WTC11 (cell line): ENCODE measurements at regions not wholly inside any gene's neighbourhood (a gene's known extent, or its start where the extent isn't known, plus 50 kb on each side); places are given as distances from the start of the nearest gene placed in this dataset.

ENCODE experiments used
- ATAC-seq: fragments of 200-7000 bp; cut with Tn5 transposase; 2 replicates; pipeline ENCODE4 v1.10.0; 2021; ENCODE audit warnings: mild to moderate bottlenecking, moderate library complexity
- CTCF ChIA-PET: fragments of 300-600 bp; sonication (Branson Sonifier 250); formaldehyde crosslinking; loops from one replicate; lab custom pipeline; 2021; ENCODE audit warnings: antibody characterized with exemption; lab: Charles Lee
- POLR2A ChIA-PET: fragments of 350-600 bp; sonication (Branson Sonifier 250); formaldehyde crosslinking; loops from one replicate; lab custom pipeline; 2021; ENCODE audit warnings: antibody characterized with exemption; lab: Charles Lee
- DNase-seq: peaks from one replicate; pipeline ENCODE4 v3.0.0; 2021; ENCODE audit warnings: low spot score
- H3K27ac Mint-ChIP-seq: 2 replicates; pipeline ENCODE4 v1.8.0; 2021; ENCODE audit warnings: mixed read lengths
- H3K27me3 Mint-ChIP-seq: 2 replicates; pipeline ENCODE4 v1.8.0; 2021; ENCODE audit warnings: low read depth, mild to moderate bottlenecking, moderate library complexity, mixed read lengths
- H3K36me3 Mint-ChIP-seq: 2 replicates; pipeline ENCODE4 v1.8.0; 2021; ENCODE audit warnings: mixed read lengths
- H3K4me1 Mint-ChIP-seq: 2 replicates; pipeline ENCODE4 v1.8.0; 2022; ENCODE audit warnings: mixed read lengths
- H3K4me3 Mint-ChIP-seq: 2 replicates; pipeline ENCODE4 v1.8.0; 2021; ENCODE audit warnings: mild to moderate bottlenecking, moderate library complexity, mixed read lengths
- H3K9me3 Mint-ChIP-seq: 2 replicates; pipeline ENCODE4 v1.8.0; 2021; ENCODE audit warnings: mixed read lengths
- AR ChIP-seq: fragments of 250-450 bp; sonication (Bioruptor Pico); IDR thresholded peaks from 2 replicates; pipeline ENCODE4 v1.9.0; 2021; ENCODE audit warnings: mild to moderate bottlenecking
- E2F5 ChIP-seq: sonication (generic); formaldehyde crosslinking; IDR thresholded peaks from 2 replicates; pipeline ENCODE4 v1.8.1; 2022; ENCODE audit warnings: mild to moderate bottlenecking, moderate library complexity, missing genetic modification reagents
- EMX1 ChIP-seq: fragments of 250-450 bp; sonication (Bioruptor Pico); IDR thresholded peaks from 2 replicates; pipeline ENCODE4 v1.8.0; 2021; ENCODE audit warnings: mild to moderate bottlenecking
- FOXP4 ChIP-seq: sonication (generic); formaldehyde crosslinking; IDR thresholded peaks from 2 replicates; pipeline ENCODE4 v1.8.0; 2022; ENCODE audit warnings: mild to moderate bottlenecking, missing genetic modification reagents
- GRHL2 ChIP-seq: fragments of 250-450 bp; sonication (Bioruptor Pico); IDR thresholded peaks from 2 replicates; pipeline ENCODE4 v1.8.0; 2022; ENCODE audit warnings: mild to moderate bottlenecking, moderate library complexity; ENCODE audit not compliant: insufficient replicate concordance, severe bottlenecking
- GTF2I ChIP-seq: fragments of 250-450 bp; sonication (Bioruptor Pico); conservative IDR thresholded peaks from 2 replicates; pipeline ENCODE4 v1.4.0; 2021; ENCODE audit warnings: mild to moderate bottlenecking
- JAZF1 ChIP-seq: fragments of 250-450 bp; sonication (Bioruptor Pico); IDR thresholded peaks from 2 replicates; pipeline ENCODE4 v1.9.0; 2021; ENCODE audit warnings: moderate library complexity, mild to moderate bottlenecking, inconsistent platforms
- NFATC4 ChIP-seq: fragments of 250-450 bp; sonication (Bioruptor Pico); IDR thresholded peaks from 2 replicates; pipeline ENCODE4 v1.9.0; 2021; ENCODE audit warnings: mild to moderate bottlenecking
- PRDM15 ChIP-seq: sonication (generic); formaldehyde crosslinking; IDR thresholded peaks from 2 replicates; pipeline ENCODE4 v1.8.0; 2022; ENCODE audit warnings: missing genetic modification reagents
- SMAD3 ChIP-seq: sonication (generic); formaldehyde crosslinking; IDR thresholded peaks from 2 replicates; pipeline ENCODE4 v1.8.0; 2022; ENCODE audit warnings: missing genetic modification reagents, mild to moderate bottlenecking, borderline replicate concordance
- STAT6 ChIP-seq: sonication (generic); formaldehyde crosslinking; conservative IDR thresholded peaks from 2 replicates; pipeline ENCODE4 v1.8.1; 2023; ENCODE audit warnings: mild to moderate bottlenecking, low read depth, missing genetic modification reagents, moderate library complexity
- ZNF121 ChIP-seq: sonication (generic); formaldehyde crosslinking; IDR thresholded peaks from 2 replicates; pipeline ENCODE4 v1.8.0; 2023; ENCODE audit warnings: missing genetic modification reagents
- ZNF263 ChIP-seq: sonication (generic); formaldehyde crosslinking; IDR thresholded peaks from 2 replicates; pipeline ENCODE4 v1.8.1; 2022; ENCODE audit warnings: low read depth, mild to moderate bottlenecking, moderate library complexity, missing genetic modification reagents
- ZNF317 ChIP-seq: sonication (generic); formaldehyde crosslinking; IDR thresholded peaks from 2 replicates; pipeline ENCODE4 v1.8.1; 2023; ENCODE audit warnings: low read depth, mild to moderate bottlenecking, moderate library complexity, missing genetic modification reagents, borderline replicate concordance
- TF ChIP-seq, protein P1 (sequence below): sonication (generic); formaldehyde crosslinking; IDR thresholded peaks from 2 replicates; pipeline ENCODE4 v1.8.0; 2022; ENCODE audit warnings: mild to moderate bottlenecking, missing genetic modification reagents
- TF ChIP-seq, protein P2 (sequence below): sonication (generic); formaldehyde crosslinking; IDR thresholded peaks from 2 replicates; pipeline ENCODE4 v1.8.1; 2023; ENCODE audit warnings: mild to moderate bottlenecking, missing genetic modification reagents, borderline replicate concordance

DNA sequence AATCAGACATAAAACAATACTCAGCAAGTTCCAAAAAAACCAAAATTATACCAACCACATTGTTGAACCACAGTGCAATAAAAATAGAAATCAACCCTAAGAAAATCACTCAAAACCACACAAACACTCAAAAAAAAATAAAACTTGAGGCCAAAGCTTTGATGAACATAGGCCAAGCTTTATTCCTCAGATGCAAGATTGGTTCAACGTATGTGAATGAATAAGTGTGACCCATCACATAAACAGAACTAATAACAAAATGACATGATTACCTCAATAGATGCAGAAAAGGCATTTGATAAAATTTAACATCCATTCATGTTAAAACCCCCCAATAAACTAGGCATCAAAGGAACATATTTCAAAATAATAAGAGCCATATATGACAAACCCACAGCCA is 506.1 kb upstream of the FZD8 start:
- no peak for ATAC-seq
- no peak for DNase-seq
- no peaks in the 10 kb centered on the region for H3K27me3 Mint-ChIP-seq
- 0 out of 2 replicates have a peak, but pooled peaks cover 3% of the 10 kb centered on the region for H3K4me1 Mint-ChIP-seq
- H3K27ac Mint-ChIP-seq, result no peak overlapping the region
- no peak overlapping the region for H3K4me3 Mint-ChIP-seq
- CTCF ChIA-PET, result no interaction called here
- TF ChIP-seq JAZF1 (CRISPR knock-in tag), result no peak
- TF ChIP-seq, all 79 proteins: peak for 0
- H3K36me3 Mint-ChIP-seq, result peaks cover 19% of the 10 kb centered on the region
- H3K9me3 Mint-ChIP-seq, result peaks cover 30% of the 10 kb centered on the region
- POLR2A ChIA-PET, result no interaction called here

DNA sequence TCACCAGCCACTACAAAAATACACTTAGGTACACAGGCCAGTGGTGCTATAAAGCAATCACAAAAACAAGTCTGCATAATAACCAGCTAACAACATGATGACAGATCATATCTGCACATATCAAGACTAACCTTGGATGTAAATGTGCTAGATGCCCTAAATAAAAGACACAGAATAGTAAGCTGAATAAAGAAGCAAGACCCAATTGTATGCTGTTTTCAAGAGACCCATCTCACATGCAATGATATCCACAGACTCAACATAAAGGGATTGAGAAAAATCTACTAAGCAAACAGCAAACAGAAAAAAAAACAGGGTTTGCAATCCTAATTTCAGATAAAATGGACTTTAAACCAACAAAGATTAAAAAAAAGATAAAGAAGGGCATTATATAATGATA is 505.4 kb upstream of the FZD8 start:
- Mint-ChIP-seq H3K4me3 (no peak overlapping the region), H3K27me3 (no peaks in the 10 kb centered on the region), H3K36me3 (peaks cover 19% of the 10 kb centered on the region), H3K9me3 (peaks cover 30% of the 10 kb centered on the region), H3K4me1 (0 out of 2 replicates have a peak, but pooled peaks cover 3% of the 10 kb centered on the region), H3K27ac (no peak overlapping the region)
- ChIA-PET CTCF (no interaction called here), POLR2A (no interaction called here)
- ATAC-seq (no peak), DNase-seq (no peak)
- TF ChIP-seq EMX1 (CRISPR knock-in tag), result no peak
- no peak for TF ChIP-seq GTF2I
- TF ChIP-seq NFATC4 (CRISPR knock-in tag), result no peak
- TF ChIP-seq ZNF121, result no peak
- TF ChIP-seq, protein P1, sequence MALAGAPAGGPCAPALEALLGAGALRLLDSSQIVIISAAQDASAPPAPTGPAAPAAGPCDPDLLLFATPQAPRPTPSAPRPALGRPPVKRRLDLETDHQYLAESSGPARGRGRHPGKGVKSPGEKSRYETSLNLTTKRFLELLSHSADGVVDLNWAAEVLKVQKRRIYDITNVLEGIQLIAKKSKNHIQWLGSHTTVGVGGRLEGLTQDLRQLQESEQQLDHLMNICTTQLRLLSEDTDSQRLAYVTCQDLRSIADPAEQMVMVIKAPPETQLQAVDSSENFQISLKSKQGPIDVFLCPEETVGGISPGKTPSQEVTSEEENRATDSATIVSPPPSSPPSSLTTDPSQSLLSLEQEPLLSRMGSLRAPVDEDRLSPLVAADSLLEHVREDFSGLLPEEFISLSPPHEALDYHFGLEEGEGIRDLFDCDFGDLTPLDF, result no peak
- TF ChIP-seq PRDM15 (CRISPR knock-in tag), result no peak
- no peak for TF ChIP-seq GRHL2
- TF ChIP-seq ZNF317 (CRISPR knock-in tag), result no peak
- no peak for TF ChIP-seq E2F5
- TF ChIP-seq, protein P2, sequence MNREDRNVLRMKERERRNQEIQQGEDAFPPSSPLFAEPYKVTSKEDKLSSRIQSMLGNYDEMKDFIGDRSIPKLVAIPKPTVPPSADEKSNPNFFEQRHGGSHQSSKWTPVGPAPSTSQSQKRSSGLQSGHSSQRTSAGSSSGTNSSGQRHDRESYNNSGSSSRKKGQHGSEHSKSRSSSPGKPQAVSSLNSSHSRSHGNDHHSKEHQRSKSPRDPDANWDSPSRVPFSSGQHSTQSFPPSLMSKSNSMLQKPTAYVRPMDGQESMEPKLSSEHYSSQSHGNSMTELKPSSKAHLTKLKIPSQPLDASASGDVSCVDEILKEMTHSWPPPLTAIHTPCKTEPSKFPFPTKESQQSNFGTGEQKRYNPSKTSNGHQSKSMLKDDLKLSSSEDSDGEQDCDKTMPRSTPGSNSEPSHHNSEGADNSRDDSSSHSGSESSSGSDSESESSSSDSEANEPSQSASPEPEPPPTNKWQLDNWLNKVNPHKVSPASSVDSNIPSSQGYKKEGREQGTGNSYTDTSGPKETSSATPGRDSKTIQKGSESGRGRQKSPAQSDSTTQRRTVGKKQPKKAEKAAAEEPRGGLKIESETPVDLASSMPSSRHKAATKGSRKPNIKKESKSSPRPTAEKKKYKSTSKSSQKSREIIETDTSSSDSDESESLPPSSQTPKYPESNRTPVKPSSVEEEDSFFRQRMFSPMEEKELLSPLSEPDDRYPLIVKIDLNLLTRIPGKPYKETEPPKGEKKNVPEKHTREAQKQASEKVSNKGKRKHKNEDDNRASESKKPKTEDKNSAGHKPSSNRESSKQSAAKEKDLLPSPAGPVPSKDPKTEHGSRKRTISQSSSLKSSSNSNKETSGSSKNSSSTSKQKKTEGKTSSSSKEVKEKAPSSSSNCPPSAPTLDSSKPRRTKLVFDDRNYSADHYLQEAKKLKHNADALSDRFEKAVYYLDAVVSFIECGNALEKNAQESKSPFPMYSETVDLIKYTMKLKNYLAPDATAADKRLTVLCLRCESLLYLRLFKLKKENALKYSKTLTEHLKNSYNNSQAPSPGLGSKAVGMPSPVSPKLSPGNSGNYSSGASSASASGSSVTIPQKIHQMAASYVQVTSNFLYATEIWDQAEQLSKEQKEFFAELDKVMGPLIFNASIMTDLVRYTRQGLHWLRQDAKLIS (CRISPR knock-in tag), result no peak
- no peak for TF ChIP-seq ZNF263 (CRISPR knock-in tag)
- no peak for TF ChIP-seq SMAD3 (CRISPR knock-in tag)
- no peak for TF ChIP-seq AR (CRISPR knock-in tag)
- TF ChIP-seq STAT6 (CRISPR knock-in tag), result no peak
- TF ChIP-seq FOXP4 (CRISPR knock-in tag), result no peak
